GM18870 (cell line): ENCODE measurements at regions not wholly inside any gene's neighbourhood (a gene's known extent, or its start where the extent isn't known, plus 50 kb on each side); places are given as distances from the start of the nearest gene placed in this dataset.

Experiments
- ATAC-seq: cut with Tn5 transposase; IDR thresholded peaks from one replicate; pipeline ENCODE4 v1.9.1; 2021; ENCODE audit warnings: moderate library complexity; ENCODE audit not compliant: unreplicated experiment

DNA sequence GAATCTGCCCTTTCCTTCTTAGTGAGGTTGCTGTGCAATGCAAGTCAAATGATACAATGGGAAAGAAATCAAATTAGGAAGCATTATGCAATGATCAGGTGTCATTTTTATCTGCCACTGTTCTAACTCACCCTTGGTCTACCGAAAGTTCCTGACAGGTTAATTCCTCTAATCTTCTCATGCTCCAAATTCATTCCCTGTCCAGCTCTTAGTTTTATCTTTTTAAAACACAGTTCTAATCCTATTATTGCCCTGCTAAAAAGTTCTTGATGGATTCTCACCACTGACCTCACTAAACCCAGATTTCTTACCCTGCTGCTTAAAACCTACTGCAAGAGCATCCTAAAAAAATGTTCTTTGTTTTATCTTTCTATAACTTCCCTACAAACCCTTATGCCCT, 1000.9 kb downstream of the CDH18 start:
- no peak for ATAC-seq

DNA sequence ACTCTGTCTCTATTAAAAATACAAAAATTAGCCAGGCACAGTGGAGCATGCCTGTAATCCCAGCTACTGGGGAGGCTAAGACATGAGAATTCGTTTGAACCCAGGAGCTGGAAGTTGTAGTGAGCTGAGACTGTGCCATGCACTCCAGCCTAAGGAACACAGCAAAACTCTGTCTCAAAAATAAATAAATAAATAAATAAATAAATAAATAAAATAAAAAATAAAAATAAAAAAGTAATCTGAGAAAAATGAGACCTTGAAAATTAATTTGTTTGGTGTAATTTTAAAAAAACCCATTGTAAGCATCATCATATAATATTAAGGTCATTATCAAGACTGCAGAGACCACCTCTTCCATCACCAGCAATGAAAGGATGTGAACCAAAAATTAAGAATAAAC, 997.1 kb downstream of the CDH18 start:
- ATAC-seq = no peak

DNA sequence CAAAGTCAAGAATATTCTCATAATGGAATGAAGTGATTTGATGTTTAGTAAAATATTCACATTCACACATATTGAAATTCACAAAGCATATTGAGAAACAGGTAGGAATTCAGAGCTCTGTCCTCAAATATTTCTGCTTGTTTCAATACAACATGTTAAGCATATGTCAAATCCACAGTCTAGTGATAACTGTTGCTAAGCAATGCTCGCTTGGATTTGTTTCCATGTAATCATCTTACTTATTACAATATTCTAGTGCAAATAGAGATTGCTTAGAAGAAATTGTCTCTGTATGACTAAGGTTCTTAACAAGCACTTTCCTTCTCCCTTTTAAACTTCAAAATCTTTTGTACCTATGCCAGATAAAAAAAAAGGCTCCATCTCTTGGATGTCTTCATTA, 995.7 kb downstream of the CDH18 start:
- no peak for ATAC-seq

DNA sequence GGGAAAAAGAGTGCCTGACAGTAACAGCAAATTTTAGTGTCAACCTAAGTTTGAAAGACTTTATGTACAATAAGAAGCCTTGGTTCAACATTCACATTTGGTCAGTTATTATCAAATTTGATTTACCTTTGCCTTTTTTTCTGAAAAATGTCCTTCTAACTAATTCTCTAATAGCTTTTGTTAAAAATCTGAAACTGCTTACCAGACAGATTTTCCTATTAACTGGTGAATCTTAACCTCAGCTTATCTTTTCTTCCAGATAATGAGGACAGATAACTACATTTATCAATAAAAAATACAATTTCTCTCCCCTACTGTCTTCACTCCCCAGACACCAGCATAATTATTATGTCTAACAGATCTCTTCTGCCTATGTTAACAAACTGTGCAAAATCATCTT, 988.5 kb downstream of the CDH18 start:
- no peak for ATAC-seq

DNA sequence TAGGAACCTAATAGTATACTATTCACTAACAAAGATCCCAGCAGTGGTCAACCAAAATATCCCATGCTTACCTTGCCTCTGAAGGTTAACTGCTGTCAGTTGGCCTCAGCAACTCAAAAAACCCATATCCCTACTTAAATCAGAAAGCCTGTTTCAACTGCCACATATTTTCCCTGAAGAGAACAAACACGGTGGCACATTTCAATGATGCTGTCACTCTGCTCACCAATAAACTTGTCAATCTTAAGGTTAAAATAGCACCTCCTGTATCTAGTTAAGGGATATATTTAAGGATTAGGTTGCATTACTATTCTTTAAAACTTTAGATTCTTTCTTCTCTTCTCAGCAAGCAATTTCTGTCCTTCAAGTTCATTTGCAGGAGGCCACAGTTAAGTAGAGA, 986.9 kb downstream of the CDH18 start:
- ATAC-seq = no peak

DNA sequence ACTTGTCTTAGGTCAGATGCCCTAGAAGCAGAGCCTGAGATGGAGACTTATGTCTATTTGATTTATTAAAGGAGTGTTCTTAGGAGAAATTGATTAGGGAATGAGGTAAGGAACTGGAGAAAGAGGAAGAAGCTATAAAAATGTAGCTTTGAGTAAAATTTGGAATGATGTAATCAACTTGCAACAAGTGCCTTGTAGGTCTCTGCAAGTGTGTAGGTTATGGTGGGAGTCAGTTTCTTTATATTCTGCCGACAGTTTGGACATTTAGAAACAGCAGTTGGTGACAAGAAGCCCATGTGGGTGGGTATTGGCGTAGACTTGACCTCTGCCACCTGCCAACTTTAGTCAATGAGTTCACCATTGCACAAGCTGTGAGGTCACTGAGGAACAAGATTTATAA, 986.5 kb downstream of the CDH18 start:
- no peak for ATAC-seq

DNA sequence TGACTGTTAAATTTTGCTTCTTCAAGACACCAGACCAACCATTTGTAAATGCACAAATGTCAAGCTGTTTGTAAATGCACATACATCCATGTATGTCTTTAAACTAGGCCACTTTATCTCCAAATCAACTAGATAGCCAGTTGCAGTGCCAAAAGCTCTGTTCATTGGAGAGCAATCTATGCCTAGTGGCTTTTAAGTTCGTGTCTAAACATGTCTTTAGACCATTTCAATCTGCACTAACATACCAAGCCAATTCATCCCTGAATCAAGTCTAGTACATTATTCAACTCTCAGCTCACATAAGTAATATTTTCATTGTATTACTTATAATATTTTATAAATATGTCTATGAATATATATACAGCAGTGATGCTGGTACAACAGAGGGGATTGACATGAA, 985.9 kb downstream of the CDH18 start:
- no peak for ATAC-seq

DNA sequence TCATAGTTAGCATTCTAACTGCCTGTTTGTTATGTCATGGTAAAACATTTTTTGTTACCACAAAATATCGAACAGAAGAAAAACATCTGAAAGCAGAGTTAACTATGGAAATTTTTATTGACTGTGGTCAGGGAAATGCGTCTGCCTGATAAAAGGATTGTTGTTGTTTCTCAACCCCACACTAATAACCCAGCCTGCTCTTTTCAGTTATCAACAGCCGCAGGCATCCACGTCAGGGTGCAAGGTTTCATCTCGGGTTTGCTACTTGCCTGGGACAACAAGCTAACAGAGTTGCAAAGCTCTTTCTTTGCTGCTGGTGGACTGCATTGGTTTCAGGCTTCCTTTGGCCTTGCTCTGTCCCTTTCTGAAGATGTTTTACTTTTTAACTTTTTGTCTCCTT, 969.2 kb downstream of the CDH18 start:
- no peak for ATAC-seq

DNA sequence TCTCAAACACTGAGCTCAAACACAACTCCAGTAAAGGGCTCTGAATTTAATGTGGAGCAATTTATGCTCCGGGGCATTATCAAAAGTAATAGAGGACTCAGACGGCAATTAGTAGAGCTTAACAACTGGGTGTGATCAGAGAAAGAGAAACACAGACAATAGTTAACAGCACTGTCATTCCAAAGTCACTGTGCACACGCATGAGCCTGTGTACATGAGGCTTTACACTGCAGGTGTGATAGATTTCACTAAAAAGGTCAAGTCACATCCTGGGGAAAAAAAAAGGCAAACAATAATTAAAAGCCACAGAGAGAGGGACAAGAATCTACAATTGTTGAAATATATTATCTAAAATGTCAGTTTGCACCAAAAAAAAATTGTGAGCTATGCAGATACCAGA, 956.5 kb downstream of the CDH18 start:
- no peak for ATAC-seq

DNA sequence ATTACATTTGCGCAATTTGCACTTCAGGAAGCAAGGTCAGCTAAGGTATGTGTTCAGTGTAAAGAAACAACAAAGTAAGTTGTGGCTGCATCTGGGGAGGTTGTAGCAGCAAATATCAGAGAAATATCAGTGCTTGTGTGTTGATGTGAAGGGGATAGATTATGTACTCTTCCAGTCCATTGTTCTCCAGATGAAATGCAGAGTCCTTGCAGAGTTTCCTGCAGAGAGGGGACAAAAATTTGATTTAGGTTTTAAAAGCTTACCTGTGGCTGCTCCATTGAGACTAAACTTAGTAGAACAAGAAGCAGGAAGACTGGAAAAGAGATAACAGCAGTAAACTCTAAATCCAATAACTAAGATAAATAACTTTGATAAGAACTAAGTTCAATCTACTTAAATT, 952.2 kb downstream of the CDH18 start:
- no peak for ATAC-seq

DNA sequence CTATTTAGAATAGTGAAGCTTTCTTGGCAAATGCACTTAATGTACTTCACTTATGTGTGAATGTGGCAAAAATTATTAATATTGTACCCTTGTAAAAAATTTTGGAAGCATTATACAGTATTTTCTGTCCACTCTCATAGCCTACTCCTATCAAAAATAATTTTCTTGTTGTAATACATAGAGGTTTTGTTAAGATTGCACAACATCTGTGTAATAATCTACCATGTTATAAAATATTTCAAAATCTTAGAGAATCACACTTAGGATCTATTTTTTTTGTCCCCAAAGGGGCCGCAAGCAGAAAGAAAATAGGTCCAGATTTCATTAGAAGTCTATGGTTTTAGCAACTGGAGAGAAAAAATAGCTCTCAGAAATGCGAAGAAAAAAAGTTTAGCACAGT, 945.9 kb downstream of the CDH18 start:
- no peak for ATAC-seq

DNA sequence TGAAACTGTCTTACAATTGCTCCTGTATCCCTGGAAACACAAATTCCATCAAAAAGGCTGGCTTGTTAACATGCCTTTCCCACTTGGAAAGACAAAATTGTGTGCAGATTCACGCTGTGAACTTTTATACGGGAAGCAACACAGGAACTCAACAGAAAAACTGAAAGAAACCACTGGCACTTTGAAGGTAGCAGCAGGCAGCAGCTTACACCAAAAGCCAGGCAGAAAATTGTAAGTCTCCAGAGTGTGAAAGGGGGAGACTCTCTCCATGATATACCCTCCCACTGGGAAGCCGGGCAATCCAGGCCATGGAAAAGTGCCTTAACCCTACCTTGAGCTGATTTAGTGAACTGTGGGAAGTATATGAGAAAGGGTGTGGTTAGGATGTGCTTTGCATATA, 943.7 kb downstream of the CDH18 start:
- no peak for ATAC-seq

DNA sequence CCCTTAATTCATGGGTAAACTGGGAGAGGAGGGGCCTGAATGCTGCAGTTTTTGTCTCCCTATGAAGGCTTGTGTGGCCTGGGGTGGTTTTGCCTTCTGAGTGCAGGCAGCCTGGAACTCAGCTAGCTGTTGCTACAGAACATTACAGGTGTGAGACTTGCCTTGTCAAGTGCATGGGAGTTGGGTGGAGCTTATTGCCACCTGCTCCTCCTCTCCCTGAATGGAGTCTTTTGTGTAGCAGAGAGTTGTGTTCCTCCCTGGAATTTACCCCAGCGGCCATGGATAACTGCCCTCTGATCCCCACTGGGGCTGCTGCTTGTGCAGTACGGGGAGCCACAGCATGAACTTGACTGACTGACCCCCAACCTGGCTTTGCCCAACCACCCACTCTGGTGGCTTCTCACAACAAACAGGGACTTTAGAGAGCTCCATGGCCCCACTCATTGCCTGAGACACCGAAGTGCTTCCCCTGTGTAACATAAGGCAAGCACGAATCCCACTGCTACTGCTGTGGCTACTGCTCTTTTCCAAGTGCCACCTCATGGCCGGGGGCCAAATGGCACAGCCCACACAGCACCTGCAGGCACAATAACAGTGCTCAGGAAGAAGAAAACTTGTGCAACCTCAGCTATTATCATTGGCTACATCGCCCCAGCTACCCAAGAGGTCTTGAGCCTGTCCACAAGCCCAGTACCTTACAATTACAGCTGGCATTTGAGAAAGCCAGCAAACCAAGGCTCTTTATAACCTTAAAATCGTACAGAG, 942.9 kb downstream of the CDH18 start:
- ATAC-seq = no peak

DNA sequence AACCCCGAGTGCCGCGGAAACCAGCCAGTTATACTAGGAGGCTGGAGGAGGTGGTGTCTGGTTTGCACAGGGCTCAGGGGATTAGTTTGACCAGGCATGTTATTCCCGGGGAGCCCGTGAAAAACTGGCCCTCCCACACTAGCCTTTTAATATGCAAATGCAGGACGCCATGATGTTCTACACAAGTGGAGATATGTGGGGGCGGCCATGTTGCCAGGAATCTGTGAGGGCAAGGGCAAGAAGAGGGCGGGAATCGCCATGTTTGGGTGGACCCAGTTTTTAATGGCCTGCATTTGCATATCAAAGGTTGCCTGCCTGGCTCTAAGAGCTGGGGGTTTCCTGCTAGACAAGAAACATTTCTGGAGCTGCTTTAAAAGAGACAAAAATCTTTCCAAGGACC, 940.7 kb downstream of the CDH18 start:
- ATAC-seq = no peak

DNA sequence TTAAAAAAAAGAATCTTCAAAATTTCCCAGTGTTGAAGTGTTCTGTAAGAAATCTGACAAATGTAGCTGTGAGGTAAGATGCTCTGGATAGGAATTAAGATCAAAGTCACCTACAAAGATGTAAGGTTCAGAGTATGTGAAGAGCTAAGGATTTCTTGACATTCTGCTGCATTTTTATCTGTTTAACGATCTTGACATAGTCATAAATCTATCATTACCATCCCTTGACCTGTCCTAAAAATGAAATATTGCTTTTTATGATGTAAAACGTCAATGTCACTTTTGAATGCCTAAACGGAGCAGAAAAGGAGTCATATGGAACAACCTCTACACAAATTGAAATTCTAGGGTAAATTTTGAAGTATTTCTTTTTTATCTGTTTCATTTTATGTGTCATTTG, 939.3 kb downstream of the CDH18 start:
- ATAC-seq = no peak

DNA sequence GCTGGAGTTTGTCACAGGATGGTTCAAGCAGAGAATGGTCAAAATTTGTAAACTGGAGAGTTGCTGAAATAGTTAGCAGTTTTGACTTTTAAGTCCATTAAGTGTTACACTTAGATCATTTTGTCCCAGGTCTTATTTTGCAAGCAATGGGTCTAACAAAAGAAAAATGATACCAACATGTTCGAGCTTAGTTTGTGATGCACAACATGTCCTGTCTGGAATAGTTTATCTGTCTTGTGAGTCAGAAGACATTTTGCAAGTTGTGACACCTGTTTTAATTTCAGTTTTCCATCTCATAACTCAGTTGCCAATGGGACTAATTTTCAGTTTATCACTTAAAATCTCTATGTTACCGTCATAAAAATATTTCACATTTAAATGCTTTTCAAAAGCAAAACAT, 929.8 kb downstream of the CDH18 start:
- ATAC-seq = no peak

DNA sequence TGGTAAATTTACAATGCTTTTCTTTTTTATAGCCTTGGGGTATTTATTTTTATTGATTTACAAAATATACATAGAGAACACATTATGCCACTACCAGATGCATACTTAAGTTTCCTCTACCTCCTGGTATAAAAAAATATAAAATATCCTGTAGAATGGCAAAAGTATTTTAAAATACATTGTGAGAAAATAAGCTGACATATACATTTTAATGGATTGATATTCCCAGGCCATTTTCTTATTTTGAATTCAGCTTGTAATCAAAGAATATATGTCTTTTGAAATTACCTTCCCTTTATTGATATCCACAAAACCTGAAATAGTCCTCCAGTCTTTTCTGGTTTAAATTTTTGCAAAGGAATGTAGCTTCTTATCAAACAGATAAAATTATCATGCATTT, 923.9 kb downstream of the CDH18 start:
- no peak for ATAC-seq

DNA sequence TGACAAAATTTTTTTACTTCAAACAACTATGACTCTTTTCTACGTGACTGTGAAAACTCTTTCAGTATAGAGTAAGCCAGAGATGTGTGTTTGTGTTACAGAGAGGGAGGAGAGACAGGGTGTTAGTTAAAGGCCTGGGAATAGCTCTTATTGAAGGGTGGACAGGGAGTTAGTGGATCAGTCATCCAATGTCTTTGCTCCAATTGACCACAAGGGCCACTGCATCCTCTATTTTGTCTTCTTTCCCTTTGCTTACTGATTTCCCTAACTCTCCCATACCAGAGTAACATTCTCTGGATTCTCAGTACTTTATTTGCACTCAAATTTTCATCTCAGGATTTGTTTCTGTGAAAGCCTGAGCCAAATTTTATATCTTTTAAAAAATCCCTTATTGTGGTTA, 920.3 kb downstream of the CDH18 start:
- no peak for ATAC-seq

DNA sequence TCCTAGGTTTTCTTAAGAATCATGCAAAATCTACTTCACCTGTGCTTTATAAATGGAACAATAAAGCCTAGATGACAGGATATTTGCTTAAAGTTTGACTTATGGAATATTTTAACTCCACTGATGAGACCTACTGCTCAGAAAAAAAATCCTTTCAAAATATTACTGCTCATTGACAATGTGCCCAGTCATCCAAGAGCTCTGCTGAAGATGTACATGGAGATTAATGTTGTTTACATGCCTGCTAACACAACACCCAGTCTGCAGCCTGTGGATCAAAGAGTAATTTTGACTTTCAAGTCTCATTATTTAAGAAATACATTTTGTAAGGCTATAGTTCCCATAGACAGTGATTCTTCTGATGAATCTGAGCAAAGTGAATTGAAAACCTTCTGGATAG, 889.6 kb downstream of the CDH18 start:
- no peak for ATAC-seq

DNA sequence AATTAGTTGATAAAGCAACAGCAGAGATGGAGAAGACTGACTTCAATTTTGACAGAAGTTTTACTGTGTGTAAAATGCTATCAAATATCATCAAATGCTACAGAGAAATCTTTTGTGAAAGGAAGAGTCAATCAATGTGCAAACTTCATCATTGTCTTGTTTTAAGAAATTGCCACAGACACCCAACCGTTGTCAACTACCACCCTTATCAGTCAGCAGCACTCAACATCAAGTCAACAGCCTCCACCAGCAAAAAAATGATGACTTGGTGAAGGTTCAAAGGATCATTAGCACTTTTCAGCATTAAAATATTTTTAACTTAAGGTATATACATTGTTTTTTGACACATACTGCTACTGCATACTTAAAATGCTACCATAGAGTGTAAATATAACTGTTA, 888.8 kb downstream of the CDH18 start:
- no peak for ATAC-seq

DNA sequence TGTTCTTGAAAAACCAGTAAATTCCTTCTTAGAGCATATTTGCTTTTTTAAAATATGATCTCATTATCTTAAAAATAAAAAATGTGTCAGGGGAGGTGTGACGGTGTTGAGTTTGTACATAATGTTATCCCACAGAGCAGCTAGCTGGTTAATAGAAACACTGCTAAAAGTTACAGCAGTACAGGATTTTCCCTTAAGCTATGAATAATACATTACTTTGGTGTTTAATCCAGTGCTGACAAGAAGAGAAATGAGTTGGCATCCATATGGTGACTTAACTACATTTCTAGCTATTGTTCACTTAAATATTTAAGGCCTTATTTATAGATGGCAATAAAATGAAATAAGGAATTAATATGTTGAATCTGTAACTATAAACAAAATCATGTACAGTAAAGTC, 883.1 kb downstream of the CDH18 start:
- no peak for ATAC-seq

DNA sequence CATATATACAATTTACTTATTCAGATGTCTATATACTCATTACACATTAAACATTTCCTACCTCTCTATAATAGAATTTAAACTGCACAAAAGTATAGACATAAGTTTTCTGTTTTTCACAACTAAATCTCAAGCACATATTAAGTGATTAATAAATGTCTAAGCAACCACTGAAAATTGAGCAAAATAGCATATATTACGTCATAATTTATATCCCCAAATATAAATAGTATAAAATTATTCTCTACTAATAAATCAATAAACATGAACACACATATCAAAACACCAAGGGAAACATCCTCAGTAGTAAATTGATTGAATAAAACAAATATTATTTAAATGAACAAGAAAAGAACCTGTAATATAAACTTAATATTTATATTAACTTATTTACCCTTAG, 865.1 kb downstream of the CDH18 start:
- no peak for ATAC-seq

DNA sequence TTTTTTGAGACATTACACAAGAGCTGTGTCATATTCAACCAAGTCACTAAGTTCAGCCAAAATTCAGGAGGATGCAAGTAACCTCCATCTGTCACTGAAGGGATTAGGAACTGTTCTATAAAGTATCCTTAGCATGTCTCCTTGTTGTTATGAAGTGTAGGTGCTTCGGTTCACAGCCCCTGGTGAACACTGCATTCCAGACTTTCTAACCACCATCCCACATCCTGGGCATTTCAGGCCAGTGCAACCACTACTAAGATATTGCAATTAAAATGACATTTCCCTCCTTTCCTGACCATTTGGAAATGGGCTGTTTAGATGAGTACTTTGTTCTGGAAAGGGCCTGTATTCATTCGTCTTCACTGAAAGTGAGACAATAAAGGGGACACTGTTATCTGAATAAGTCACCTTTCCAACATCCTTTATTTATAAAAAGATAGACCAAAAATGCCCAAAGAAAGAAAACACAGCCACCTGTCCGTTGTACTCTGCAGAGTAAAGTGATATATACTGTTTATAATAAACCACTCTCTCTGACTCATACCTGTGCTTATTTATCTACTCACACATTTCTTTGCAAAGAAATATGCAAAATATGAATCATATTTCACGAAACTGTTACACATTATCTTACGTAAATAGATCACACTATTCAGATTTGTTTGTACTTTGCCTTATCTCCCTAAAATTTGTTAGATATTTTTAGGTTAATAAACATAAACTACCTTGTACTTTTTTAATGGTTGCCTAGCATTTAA, 861.9 kb downstream of the CDH18 start:
- ATAC-seq = no peak
